Nephron progenitor cell (in vitro differentiated cells): ENCODE measurements at regions not wholly inside any gene's neighbourhood (a gene's known extent, or its start where the extent isn't known, plus 50 kb on each side); places are given as distances from the start of the nearest gene placed in this dataset.

Source experiments
- DNase-seq: peaks from one replicate; pipeline ENCODE4 v3.0.0; 2021
- H3K27ac Mint-ChIP-seq: 2 replicates; pipeline ENCODE4 v1.8.0; 2021; ENCODE audit warnings: mild to moderate bottlenecking, moderate library complexity, mixed read lengths
- H3K27me3 Mint-ChIP-seq: 2 replicates; pipeline ENCODE4 v1.8.0; 2021; ENCODE audit warnings: mild to moderate bottlenecking, low read depth, mixed read lengths; ENCODE audit not compliant: poor library complexity
- H3K36me3 Mint-ChIP-seq: 2 replicates; pipeline ENCODE4 v1.8.0; 2021; ENCODE audit warnings: low read depth, mixed read lengths
- H3K4me1 Mint-ChIP-seq: 2 replicates; pipeline ENCODE4 v1.8.0; 2021; ENCODE audit warnings: mixed read lengths
- H3K4me3 Mint-ChIP-seq: 2 replicates; pipeline ENCODE4 v1.8.0; 2021; ENCODE audit warnings: mild to moderate bottlenecking, moderate library complexity, mixed read lengths
- H3K9me3 Mint-ChIP-seq: 2 replicates; pipeline ENCODE4 v1.8.0; 2021; ENCODE audit warnings: mild to moderate bottlenecking, moderate library complexity, mixed read lengths
- TF ChIP-seq, protein P1 (sequence below): fragments of 200-600 bp; sonication (generic); IDR thresholded peaks from 2 replicates; pipeline ENCODE4 v1.5.0; 2021; ENCODE audit warnings: antibody characterized with exemption

DNA sequence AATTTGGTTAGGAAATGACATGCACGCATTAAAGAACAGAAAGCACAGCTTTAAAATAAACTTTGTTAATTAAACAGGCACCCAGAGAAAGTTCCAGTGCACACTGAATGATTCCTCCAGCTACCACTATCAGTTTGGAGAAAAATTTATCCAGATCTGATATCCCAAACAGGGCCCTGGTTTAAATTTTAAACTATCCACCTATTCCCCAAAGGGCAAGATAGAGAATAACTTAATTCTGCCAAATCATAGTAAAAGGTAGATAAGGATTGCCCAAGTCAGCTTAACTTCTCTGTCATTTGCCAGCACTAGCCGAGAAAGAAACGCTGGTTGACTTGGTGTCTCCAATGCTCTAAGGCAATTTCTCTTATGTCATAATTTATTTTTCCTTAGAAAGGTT is 321.9 kb upstream of the PKDCC start:
- H3K36me3 Mint-ChIP-seq, result no peaks in the 10 kb centered on the region
- no peak for DNase-seq
- peaks cover 26% of the 10 kb centered on the region for H3K4me1 Mint-ChIP-seq
- H3K4me3 Mint-ChIP-seq, result no peak overlapping the region
- TF ChIP-seq, protein P1, sequence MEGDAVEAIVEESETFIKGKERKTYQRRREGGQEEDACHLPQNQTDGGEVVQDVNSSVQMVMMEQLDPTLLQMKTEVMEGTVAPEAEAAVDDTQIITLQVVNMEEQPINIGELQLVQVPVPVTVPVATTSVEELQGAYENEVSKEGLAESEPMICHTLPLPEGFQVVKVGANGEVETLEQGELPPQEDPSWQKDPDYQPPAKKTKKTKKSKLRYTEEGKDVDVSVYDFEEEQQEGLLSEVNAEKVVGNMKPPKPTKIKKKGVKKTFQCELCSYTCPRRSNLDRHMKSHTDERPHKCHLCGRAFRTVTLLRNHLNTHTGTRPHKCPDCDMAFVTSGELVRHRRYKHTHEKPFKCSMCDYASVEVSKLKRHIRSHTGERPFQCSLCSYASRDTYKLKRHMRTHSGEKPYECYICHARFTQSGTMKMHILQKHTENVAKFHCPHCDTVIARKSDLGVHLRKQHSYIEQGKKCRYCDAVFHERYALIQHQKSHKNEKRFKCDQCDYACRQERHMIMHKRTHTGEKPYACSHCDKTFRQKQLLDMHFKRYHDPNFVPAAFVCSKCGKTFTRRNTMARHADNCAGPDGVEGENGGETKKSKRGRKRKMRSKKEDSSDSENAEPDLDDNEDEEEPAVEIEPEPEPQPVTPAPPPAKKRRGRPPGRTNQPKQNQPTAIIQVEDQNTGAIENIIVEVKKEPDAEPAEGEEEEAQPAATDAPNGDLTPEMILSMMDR, result no peak
- no peaks in the 10 kb centered on the region for H3K9me3 Mint-ChIP-seq
- H3K27me3 Mint-ChIP-seq, result peaks cover 3% of the 10 kb centered on the region
- no peak overlapping the region for H3K27ac Mint-ChIP-seq

DNA sequence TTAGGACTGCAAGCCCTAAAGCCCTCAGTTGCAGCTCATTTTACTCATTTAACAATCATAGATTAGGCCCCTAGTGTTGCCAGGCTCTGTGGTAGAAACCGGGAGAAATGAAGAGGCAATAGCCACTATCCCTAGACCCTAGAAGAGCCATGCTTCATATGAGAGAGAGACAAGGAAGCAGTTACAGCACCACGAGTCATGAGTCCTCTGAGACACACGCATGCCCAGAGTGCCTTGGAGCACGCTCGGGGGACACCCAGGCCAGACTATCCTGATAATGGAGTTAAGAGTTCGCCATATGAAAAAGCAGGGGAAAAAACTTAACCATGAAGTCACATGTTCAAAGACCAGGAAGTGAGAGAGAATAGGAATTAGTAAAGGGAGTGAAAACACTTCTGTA is 321.5 kb upstream of the PKDCC start:
- no peaks in the 10 kb centered on the region for H3K36me3 Mint-ChIP-seq
- no peak overlapping the region for H3K4me3 Mint-ChIP-seq
- H3K4me1 Mint-ChIP-seq, result peaks cover 26% of the 10 kb centered on the region
- TF ChIP-seq, protein P1, result no peak
- H3K27ac Mint-ChIP-seq, result no peak overlapping the region
- peaks cover 3% of the 10 kb centered on the region for H3K27me3 Mint-ChIP-seq
- no peak for DNase-seq
- no peaks in the 10 kb centered on the region for H3K9me3 Mint-ChIP-seq

DNA sequence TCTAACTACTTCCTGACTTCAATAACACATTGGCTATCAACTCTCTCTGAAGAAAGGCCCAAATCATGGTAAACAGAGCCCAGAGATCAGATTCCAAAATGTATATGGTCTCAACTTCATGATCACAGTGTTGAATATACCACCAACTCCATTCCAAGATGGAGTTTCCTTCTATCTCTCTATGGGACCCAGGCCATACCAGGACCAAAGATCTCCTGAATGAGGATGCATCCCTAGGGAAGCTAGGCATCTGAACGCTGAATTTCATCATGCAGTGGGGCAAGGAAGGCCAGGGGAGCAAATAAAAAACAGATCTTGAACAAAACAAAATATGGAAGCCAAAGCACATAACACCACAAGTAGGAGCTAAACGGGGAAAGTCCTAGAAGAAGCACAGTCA is 320.7 kb upstream of the PKDCC start:
- Mint-ChIP-seq H3K36me3 (no peaks in the 10 kb centered on the region), H3K4me3 (no peak overlapping the region), H3K9me3 (no peaks in the 10 kb centered on the region), H3K27me3 (peaks cover 3% of the 10 kb centered on the region), H3K4me1 (peaks cover 26% of the 10 kb centered on the region), H3K27ac (no peak overlapping the region)
- no peak for DNase-seq
- TF ChIP-seq, protein P1, result no peak

GRCh38 chr2:41727711-41728110 is 320.1 kb upstream of the PKDCC start:
- no peak overlapping the region for H3K4me3 Mint-ChIP-seq
- H3K27me3 Mint-ChIP-seq, result peaks cover 3% of the 10 kb centered on the region
- TF ChIP-seq, protein P1, result no peak
- H3K36me3 Mint-ChIP-seq, result no peaks in the 10 kb centered on the region
- H3K27ac Mint-ChIP-seq, result no peak overlapping the region
- H3K4me1 Mint-ChIP-seq, result peaks cover 21% of the 10 kb centered on the region
- H3K9me3 Mint-ChIP-seq, result no peaks in the 10 kb centered on the region
- no peak for DNase-seq

DNA sequence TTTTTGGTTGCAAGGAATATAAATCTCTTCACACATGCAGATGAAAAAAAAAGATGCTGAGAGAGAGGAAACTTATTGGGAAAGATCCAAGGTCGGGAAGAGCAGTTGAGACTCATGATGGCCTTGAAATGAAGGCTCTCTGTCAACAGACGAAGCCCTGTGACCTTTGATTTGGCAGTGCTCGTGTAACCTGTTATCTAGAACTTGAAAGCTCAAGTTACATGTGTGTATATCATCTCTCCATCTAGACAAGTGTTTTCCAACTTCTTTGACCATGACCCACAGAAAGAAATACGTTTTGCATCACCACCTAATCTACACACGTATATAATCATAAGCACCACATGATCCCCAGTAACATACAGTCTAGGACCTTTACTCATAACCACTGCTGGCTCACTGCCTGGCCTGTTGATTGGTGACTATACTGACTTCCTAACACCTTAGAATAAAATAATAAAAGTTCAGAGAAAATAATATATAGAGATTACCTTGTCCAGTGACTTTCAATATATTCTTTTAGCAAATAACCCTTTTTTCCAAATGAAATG is 319.0 kb upstream of the PKDCC start:
- no peaks in the 10 kb centered on the region for H3K9me3 Mint-ChIP-seq
- no peaks in the 10 kb centered on the region for H3K36me3 Mint-ChIP-seq
- H3K27me3 Mint-ChIP-seq, result peaks cover 3% of the 10 kb centered on the region
- no peak overlapping the region for H3K27ac Mint-ChIP-seq
- no peak for DNase-seq
- TF ChIP-seq, protein P1, result no peak
- H3K4me1 Mint-ChIP-seq, result peaks cover 10% of the 10 kb centered on the region
- no peak overlapping the region for H3K4me3 Mint-ChIP-seq

DNA sequence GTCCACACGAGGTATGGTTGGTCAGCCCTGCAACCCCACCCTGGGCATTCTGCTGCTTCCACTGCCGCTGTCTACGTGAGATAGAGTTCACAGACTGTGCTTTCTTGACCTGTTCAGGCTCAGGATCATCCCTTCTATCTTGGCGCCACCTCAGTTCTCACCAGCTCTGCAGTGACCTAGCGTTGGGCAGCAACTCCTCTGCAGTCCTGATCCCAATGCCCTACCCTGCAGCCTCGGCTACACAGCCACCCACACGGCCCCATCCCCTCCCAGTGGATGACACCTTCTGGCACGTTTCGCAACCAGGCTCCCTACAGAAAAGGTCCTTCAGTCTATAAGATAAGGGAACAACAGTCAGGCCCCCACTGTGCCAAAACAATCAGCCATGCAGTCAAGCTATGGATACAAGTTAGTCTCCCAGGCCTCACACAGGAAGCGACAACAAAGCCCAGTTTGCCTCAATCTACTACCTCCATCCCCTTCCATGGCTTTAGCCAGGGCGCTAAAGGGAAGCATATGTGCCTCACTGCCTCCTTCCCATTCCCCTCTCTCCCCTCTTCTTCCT is 317.9 kb upstream of the PKDCC start:
- no peaks in the 10 kb centered on the region for H3K27me3 Mint-ChIP-seq
- H3K4me3 Mint-ChIP-seq, result no peak overlapping the region
- TF ChIP-seq, protein P1, result no peak
- DNase-seq, result no peak
- H3K36me3 Mint-ChIP-seq, result no peaks in the 10 kb centered on the region
- H3K27ac Mint-ChIP-seq, result no peak overlapping the region
- peaks cover 2% of the 10 kb centered on the region for H3K4me1 Mint-ChIP-seq
- no peaks in the 10 kb centered on the region for H3K9me3 Mint-ChIP-seq
